ENCODE measurements at regions not wholly inside any gene's neighbourhood (a gene's known extent, or its start where the extent isn't known, plus 50 kb on each side); places are given as distances from the start of the nearest gene placed in this dataset.

DNA sequence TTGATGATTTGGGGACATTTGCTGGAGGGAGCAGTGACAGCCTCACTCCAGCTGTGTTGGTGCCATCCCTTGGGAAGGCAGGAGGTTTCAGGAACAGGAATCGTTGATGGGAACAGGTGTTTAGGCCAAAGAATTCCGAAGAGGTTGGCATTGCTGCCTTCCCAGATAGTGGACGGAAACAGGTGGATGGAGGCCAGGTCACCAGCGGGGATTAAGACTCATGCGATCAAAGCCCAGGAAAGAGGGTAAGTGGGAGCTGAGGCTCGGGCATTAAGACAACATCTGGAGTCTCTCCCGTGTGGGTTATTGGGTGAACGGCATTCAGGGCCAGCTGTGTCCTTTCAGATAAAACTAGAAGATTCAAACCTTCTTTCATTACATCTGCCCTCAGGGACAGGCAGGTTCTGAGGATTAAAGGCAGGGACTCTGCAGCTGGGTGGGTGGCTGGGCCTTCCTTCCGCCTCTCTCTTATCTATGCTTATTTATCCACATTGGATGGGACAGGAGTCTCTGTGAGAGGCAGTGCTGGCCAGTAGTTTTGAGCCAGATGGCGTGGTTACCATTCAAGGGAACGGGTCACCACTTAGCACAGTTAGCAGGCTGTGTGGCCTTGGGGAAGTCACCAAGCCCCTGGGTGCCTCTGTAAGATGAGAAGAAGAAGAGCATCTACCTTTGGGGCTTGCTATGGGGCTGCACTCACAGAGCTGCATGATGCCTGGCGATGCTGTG, 67.6 kb downstream of the INSIG1 start:
- Mint-ChIP-seq H3K4me1 (peaks cover 7 to 22% of the 10 kb centered on the region in 2 experiments; a peak in 3 of 4 replicates), H3K36me3 (ENCODE audit: insufficient read depth in 1 of 3, low read depth in 3 of 3) (peaks cover 0 to 6% (median 4%) of the 10 kb centered on the region in 3 experiments; a peak in 2 of 7 replicates), H3K27ac (no peak overlapping the region), H3K4me3 (no peak overlapping the region), H3K9me3 (peaks cover 10 to 13% of the 10 kb centered on the region in 2 experiments), H3K27me3 (ENCODE audit: low read depth) (peaks cover 80% of the 10 kb centered on the region)
- H4K91ac ChIP-seq (ENCODE audit: insufficient read length, low read depth, low read length): no peak overlapping the region
- H2BK15ac ChIP-seq (ENCODE audit: low read depth, low read length): no peak overlapping the region
- no peak overlapping the region for H2AK5ac ChIP-seq (ENCODE audit: insufficient read length, low read length)
- no peaks in the 10 kb centered on the region for H4K20me1 ChIP-seq (ENCODE audit: control insufficient read depth, insufficient read depth, insufficient read length)
- H3K4ac ChIP-seq (ENCODE audit: low read depth, low read length): no peak overlapping the region
- H3K9ac ChIP-seq (ENCODE audit: extremely low read depth, insufficient read length, low read length): no peak overlapping the region
- no peak overlapping the region for H2BK5ac ChIP-seq (ENCODE audit: insufficient read length, low read length)
- no peaks in the 10 kb centered on the region for H3K9me3 ChIP-seq (ENCODE audit: control insufficient read depth, low read depth, low read length)
- H3K56ac ChIP-seq (ENCODE audit: insufficient read length, low read depth, low read length): no peak overlapping the region
- TF ChIP-seq, protein P1, sequence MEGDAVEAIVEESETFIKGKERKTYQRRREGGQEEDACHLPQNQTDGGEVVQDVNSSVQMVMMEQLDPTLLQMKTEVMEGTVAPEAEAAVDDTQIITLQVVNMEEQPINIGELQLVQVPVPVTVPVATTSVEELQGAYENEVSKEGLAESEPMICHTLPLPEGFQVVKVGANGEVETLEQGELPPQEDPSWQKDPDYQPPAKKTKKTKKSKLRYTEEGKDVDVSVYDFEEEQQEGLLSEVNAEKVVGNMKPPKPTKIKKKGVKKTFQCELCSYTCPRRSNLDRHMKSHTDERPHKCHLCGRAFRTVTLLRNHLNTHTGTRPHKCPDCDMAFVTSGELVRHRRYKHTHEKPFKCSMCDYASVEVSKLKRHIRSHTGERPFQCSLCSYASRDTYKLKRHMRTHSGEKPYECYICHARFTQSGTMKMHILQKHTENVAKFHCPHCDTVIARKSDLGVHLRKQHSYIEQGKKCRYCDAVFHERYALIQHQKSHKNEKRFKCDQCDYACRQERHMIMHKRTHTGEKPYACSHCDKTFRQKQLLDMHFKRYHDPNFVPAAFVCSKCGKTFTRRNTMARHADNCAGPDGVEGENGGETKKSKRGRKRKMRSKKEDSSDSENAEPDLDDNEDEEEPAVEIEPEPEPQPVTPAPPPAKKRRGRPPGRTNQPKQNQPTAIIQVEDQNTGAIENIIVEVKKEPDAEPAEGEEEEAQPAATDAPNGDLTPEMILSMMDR (conservative IDR thresholded peaks at IDR 0.05): no peak
- H3K79me2 ChIP-seq (ENCODE audit: insufficient read depth, low read length): no peaks in the 10 kb centered on the region
- no peak overlapping the region for H2BK20ac ChIP-seq (ENCODE audit: low read depth, low read length, poor library complexity, severe bottlenecking)
- no peaks in the 10 kb centered on the region for H3K79me1 ChIP-seq (ENCODE audit: insufficient read depth, low read depth, low read length, poor library complexity, severe bottlenecking)
- no peak overlapping the region for H3K23ac ChIP-seq (ENCODE audit: insufficient read length, low read depth, low read length)
- DNase-seq: no peak
- no peak overlapping the region for H2BK12ac ChIP-seq (ENCODE audit: insufficient read length, low read depth, low read length)
- no peaks in the 10 kb centered on the region for H3K4me1 ChIP-seq (ENCODE audit: insufficient read depth, low read length)
- H2BK120ac ChIP-seq (ENCODE audit: low read depth, low read length, poor library complexity, severe bottlenecking): no peak overlapping the region
- H3K27me3 ChIP-seq (ENCODE audit: insufficient read depth, low read length): peaks cover 20% of the 10 kb centered on the region; the same call in 1 of the 2 replicates
- H3K23me2 ChIP-seq (ENCODE audit: insufficient read length, low read depth, low read length, poor library complexity, severe bottlenecking): no peaks in the 10 kb centered on the region
- no peak overlapping the region for H4K8ac ChIP-seq (replicated peaks; ENCODE audit: insufficient read length, low read depth, low read length)
- no peak overlapping the region for H3K4me2 ChIP-seq (ENCODE audit: insufficient read depth, insufficient read length, low read length)
- H2AFZ ChIP-seq (ENCODE audit: low read length): no peak overlapping the region
- H3K18ac ChIP-seq (ENCODE audit: insufficient read length, low read depth, low read length): no peak overlapping the region
- no peak overlapping the region for H3T11ph ChIP-seq (ENCODE audit: low read length)
- no peak overlapping the region for H4K5ac ChIP-seq (ENCODE audit: insufficient read length, low read depth, low read length)
- no CpG with 5 or more reads among the region's 12 CpGs for WGBS (ENCODE audit: extremely low coverage, insufficient read length, low lambda C conversion rate)
- no peak overlapping the region for H3K27ac ChIP-seq (ENCODE audit: insufficient read length, low read depth, low read length)
- H3K14ac ChIP-seq (ENCODE audit: insufficient read depth, low read length): no peak overlapping the region

Data from H9 (cell line).